ENCODE measurements at regions not wholly inside any gene's neighbourhood (a gene's known extent, or its start where the extent isn't known, plus 50 kb on each side); places are given as distances from the start of the nearest gene placed in this dataset.

DNA sequence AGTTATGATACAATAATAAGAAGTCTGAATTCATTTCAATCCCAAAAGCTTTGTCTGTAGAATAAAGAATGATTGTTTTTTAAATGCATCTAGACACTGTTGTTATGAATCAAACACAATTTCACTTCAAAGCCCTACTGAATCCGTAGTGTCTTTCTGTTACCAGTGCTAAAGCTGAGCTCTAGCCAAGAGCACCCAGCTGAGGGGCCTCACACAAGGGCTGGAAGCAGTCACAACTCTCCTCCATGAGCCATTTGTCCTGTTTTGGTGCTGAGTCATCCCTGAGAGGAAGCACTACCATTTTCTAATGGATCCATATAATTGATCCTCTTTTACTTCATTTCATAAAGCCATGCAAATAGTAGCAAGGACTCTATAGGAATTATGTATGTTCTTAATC lies 158.2 kb upstream of the ANKRD28 start:
- no peaks in the 10 kb centered on the region for H3K27me3 Mint-ChIP-seq
- no peak overlapping the region for H3K27ac Mint-ChIP-seq
- TF ChIP-seq, protein P1, sequence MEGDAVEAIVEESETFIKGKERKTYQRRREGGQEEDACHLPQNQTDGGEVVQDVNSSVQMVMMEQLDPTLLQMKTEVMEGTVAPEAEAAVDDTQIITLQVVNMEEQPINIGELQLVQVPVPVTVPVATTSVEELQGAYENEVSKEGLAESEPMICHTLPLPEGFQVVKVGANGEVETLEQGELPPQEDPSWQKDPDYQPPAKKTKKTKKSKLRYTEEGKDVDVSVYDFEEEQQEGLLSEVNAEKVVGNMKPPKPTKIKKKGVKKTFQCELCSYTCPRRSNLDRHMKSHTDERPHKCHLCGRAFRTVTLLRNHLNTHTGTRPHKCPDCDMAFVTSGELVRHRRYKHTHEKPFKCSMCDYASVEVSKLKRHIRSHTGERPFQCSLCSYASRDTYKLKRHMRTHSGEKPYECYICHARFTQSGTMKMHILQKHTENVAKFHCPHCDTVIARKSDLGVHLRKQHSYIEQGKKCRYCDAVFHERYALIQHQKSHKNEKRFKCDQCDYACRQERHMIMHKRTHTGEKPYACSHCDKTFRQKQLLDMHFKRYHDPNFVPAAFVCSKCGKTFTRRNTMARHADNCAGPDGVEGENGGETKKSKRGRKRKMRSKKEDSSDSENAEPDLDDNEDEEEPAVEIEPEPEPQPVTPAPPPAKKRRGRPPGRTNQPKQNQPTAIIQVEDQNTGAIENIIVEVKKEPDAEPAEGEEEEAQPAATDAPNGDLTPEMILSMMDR (conservative IDR thresholded peaks at IDR 0.05): no peak
- no peak for DNase-seq (ENCODE audit: extremely low spot score, unreplicated experiment)
- no peaks in the 10 kb centered on the region for H3K9me3 Mint-ChIP-seq
- H3K4me3 Mint-ChIP-seq: no peak overlapping the region
- no peaks in the 10 kb centered on the region for H3K36me3 Mint-ChIP-seq
- H3K4me1 Mint-ChIP-seq (ENCODE audit: unreplicated experiment): peaks cover 5% of the 10 kb centered on the region

DNA sequence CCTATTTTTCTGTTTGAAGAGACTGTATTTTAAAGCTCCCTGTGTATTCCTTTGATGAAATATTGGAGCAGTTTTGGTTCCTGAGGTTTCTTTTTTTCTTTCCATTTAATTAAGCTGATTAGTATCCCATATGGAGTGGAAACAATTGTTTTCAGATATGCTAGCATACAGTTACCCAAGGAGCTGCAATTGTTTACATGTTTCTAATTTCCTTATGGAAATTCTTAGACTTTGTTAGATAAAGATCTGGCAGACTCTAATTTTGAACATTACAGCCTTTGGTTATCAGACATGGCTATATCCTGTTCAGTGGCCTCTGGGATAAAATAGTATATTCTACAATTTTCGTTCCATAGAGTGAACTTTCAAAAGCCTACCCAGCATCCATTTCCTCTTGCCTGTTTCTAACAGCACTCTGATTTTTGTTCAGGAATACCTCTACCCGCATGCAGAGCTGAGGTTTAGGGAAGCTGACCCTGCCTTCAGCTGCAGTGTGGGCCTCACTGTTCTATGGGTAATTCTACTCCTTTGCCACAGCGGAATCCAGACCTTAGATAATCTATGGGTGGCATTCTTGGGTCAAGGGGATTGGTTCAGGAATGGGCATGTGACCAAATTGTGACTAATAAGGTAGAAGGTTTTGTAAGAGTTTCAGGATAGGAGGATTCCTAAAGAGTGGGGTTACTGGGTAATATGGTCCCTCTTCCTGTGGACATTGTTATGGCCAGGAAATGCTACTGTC lies 161.1 kb upstream of the ANKRD28 start:
- H3K36me3 Mint-ChIP-seq: no peaks in the 10 kb centered on the region
- peaks cover 5% of the 10 kb centered on the region for H3K4me1 Mint-ChIP-seq (ENCODE audit: unreplicated experiment)
- no peak overlapping the region for H3K4me3 Mint-ChIP-seq
- TF ChIP-seq, protein P1 (conservative IDR thresholded peaks at IDR 0.05): no peak
- H3K27ac Mint-ChIP-seq: no peak overlapping the region
- DNase-seq (ENCODE audit: extremely low spot score, unreplicated experiment): no peak
- H3K27me3 Mint-ChIP-seq: peaks cover 3% of the 10 kb centered on the region
- H3K9me3 Mint-ChIP-seq: no peaks in the 10 kb centered on the region

DNA sequence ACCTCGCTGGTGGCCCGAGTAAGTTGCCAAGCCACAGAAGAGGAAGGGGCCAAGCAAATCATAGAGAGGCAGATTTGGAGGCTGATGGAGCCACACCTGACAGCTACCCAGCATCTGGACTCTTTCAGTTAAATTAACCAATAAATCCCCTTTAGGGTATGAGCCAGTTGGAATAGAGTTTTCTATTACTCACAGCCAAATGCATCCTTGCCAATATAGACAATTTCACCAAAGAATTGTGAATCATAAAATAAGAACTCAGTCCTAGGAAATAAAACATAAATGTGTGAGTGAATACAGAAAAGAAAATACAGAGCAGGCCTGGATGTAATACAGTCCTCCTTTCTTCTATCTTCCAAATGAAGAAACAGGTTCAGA lies 161.6 kb upstream of the ANKRD28 start:
- DNase-seq (ENCODE audit: extremely low spot score, unreplicated experiment): no peak
- TF ChIP-seq, protein P1 (conservative IDR thresholded peaks at IDR 0.05): no peak
- no peak overlapping the region for H3K4me3 Mint-ChIP-seq

DNA sequence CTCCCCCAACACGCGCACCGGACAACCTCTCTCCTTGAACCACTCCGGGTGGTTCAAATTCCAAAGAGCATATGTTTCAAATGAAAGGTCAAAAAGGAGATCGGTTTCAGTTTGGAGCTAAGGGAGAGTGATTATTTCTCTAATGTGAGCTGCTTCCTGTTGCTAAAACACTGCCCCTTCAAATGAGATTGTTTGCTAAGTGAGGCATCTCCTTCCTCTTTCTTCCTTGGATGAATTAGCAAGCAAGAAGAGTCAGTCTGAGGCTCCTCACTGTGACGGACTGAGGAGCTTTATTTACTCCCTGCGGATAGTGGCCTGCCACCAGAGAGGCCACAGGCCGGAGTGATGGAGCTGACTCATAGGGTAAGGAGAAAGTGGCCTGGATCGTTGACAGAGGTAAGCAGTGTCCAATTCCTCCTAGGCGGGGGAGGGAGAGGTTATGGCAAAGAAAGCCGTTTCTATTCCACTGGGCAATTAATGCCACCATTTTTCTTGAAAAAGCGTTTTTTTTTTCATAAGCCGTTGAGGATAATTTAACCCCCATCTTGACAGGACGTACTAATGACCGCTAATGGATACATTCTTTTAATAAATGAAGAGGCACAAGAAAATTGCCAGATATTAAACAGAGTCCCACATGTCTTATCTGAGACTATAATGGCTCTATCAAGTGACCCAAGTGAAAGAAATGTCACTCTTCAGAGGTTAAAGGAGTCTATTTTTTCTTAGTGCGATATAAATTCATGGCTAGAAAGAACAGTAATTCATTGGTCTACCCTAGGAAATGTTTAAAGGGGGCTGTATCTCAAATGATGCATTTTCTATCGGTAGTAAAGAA lies 167.0 kb upstream of the ANKRD28 start:
- peaks cover 3% of the 10 kb centered on the region for H3K27me3 Mint-ChIP-seq
- H3K9me3 Mint-ChIP-seq: no peaks in the 10 kb centered on the region
- peaks cover 12% of the 10 kb centered on the region for H3K4me1 Mint-ChIP-seq (ENCODE audit: unreplicated experiment)
- H3K27ac Mint-ChIP-seq: no peak overlapping the region
- TF ChIP-seq, protein P1 (conservative IDR thresholded peaks at IDR 0.05): no peak
- H3K4me3 Mint-ChIP-seq: peak overlapping the region; percentile 62
- DNase-seq (ENCODE audit: extremely low spot score, unreplicated experiment): no peak
- H3K36me3 Mint-ChIP-seq: no peaks in the 10 kb centered on the region

More for the DNA sequence above, 161.6 kb upstream of the ANKRD28 start:
- Mint-ChIP-seq H3K36me3 (no peaks in the 10 kb centered on the region), H3K27ac (no peak overlapping the region), H3K9me3 (no peaks in the 10 kb centered on the region), H3K4me1 (ENCODE audit: unreplicated experiment) (peaks cover 9% of the 10 kb centered on the region), H3K27me3 (peaks cover 3% of the 10 kb centered on the region)

DNA sequence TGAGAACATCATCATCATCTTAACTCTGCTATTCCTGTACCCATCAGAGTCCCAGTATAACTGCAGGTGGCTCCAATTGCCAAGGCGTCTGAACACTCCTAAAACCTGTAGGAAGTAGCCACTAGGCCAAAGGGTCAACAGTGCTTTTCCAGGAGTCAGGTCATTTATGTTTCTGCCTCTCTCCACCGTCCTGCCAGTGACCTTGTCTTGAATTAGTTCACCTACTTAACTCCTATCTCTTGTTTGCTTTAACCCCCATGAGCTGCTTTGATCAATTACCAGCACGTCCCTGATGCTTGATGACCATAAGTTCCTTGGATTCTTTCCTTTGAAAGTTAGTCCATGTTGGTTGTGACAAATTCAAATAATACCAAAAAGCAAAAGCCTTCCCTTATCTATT lies 169.8 kb upstream of the ANKRD28 start:
- Mint-ChIP-seq H3K27ac (no peak overlapping the region), H3K36me3 (no peaks in the 10 kb centered on the region), H3K4me3 (no peak overlapping the region), H3K4me1 (ENCODE audit: unreplicated experiment) (peaks cover 12% of the 10 kb centered on the region), H3K27me3 (peaks cover 3% of the 10 kb centered on the region), H3K9me3 (peaks cover 5% of the 10 kb centered on the region)
- DNase-seq (ENCODE audit: extremely low spot score, unreplicated experiment): no peak
- TF ChIP-seq, protein P1 (conservative IDR thresholded peaks at IDR 0.05): no peak
